HepG2 (cell line): ENCODE measurements at regions not wholly inside any gene's neighbourhood (a gene's known extent, or its start where the extent isn't known, plus 50 kb on each side); places are given as distances from the start of the nearest gene placed in this dataset.

ENCODE experiments used
- FOXK2 ChIP-seq: fragments of 450-650 bp; IDR thresholded peaks from 2 replicates; pipeline ENCODE4 v1.6.1; 2016
- SIX4 ChIP-seq: sonication (generic); formaldehyde crosslinking; IDR thresholded peaks from 2 replicates; pipeline ENCODE4 v1.4.0; 2020; ENCODE audit warnings: missing genetic modification reagents
- ZNF431 ChIP-seq: sonication (generic); formaldehyde crosslinking; IDR thresholded peaks from 2 replicates; pipeline ENCODE4 v1.9.0; 2022; ENCODE audit warnings: missing genetic modification reagents, low read depth, mild to moderate bottlenecking, borderline replicate concordance
- ZNF883 ChIP-seq: sonication (generic); formaldehyde crosslinking; IDR thresholded peaks from 2 replicates; pipeline ENCODE4 v1.5.1; 2020; ENCODE audit warnings: mild to moderate bottlenecking, missing genetic modification reagents; ENCODE audit errors: not compliant biosample characterization
- TF ChIP-seq, protein P1 (sequence below): sonication (generic); formaldehyde crosslinking; IDR thresholded peaks from 2 replicates; pipeline ENCODE4 v1.4.0; 2020; ENCODE audit warnings: missing genetic modification reagents, borderline replicate concordance
- TF ChIP-seq, protein P2 (sequence below): sonication (generic); formaldehyde crosslinking; conservative IDR thresholded peaks from 2 replicates; pipeline ENCODE4 v1.8.1; 2023; ENCODE audit warnings: missing genetic modification reagents
- TF ChIP-seq, protein P3 (sequence below): sonication (generic); formaldehyde crosslinking; IDR thresholded peaks from 2 replicates; pipeline ENCODE4 v1.9.0; 2022; ENCODE audit warnings: low read depth, missing genetic modification reagents
- TF ChIP-seq, protein P4 (sequence below): sonication (generic); formaldehyde crosslinking; IDR thresholded peaks from 2 replicates; pipeline ENCODE4 v1.8.1; 2023; ENCODE audit warnings: missing genetic modification reagents, inconsistent platforms, borderline replicate concordance

DNA sequence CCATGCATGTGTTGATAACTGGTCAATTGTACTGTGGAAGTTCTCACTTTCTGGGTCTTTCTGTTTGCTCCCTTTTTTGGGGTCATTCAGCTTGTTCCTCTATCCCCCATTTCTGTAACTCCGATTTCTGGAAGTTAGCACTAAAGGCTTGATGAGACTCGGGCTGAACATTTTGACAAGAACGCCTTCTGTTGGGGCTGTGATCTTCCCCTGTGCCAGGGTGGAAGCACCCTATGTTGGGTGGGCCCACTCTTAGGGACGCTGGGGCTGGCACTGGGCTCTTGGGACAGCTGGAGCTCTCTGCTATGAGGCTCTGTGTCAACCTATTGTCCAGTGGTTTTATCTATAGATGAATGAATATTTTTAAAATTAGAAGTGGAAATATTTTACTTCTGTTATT is 60.1 kb upstream of the FRMD1 start (continued):
- TF ChIP-seq, protein P1, sequence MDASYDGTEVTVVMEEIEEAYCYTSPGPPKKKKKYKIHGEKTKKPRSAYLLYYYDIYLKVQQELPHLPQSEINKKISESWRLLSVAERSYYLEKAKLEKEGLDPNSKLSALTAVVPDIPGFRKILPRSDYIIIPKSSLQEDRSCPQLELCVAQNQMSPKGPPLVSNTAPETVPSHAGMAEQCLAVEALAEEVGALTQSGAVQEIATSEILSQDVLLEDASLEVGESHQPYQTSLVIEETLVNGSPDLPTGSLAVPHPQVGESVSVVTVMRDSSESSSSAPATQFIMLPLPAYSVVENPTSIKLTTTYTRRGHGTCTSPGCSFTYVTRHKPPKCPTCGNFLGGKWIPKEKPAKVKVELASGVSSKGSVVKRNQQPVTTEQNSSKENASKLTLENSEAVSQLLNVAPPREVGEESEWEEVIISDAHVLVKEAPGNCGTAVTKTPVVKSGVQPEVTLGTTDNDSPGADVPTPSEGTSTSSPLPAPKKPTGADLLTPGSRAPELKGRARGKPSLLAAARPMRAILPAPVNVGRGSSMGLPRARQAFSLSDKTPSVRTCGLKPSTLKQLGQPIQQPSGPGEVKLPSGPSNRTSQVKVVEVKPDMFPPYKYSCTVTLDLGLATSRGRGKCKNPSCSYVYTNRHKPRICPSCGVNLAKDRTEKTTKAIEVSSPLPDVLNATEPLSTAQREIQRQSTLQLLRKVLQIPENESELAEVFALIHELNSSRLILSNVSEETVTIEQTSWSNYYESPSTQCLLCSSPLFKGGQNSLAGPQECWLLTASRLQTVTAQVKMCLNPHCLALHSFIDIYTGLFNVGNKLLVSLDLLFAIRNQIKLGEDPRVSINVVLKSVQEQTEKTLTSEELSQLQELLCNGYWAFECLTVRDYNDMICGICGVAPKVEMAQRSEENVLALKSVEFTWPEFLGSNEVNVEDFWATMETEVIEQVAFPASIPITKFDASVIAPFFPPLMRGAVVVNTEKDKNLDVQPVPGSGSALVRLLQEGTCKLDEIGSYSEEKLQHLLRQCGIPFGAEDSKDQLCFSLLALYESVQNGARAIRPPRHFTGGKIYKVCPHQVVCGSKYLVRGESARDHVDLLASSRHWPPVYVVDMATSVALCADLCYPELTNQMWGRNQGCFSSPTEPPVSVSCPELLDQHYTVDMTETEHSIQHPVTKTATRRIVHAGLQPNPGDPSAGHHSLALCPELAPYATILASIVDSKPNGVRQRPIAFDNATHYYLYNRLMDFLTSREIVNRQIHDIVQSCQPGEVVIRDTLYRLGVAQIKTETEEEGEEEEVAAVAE (CRISPR knock-in tag): no peak
- TF ChIP-seq, protein P2, sequence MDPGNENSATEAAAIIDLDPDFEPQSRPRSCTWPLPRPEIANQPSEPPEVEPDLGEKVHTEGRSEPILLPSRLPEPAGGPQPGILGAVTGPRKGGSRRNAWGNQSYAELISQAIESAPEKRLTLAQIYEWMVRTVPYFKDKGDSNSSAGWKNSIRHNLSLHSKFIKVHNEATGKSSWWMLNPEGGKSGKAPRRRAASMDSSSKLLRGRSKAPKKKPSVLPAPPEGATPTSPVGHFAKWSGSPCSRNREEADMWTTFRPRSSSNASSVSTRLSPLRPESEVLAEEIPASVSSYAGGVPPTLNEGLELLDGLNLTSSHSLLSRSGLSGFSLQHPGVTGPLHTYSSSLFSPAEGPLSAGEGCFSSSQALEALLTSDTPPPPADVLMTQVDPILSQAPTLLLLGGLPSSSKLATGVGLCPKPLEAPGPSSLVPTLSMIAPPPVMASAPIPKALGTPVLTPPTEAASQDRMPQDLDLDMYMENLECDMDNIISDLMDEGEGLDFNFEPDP (CRISPR knock-in tag): no peak
- TF ChIP-seq SIX4 (CRISPR knock-in tag) (no peak), ZNF431 (CRISPR knock-in tag) (no peak), FOXK2 (no peak), ZNF883 (CRISPR knock-in tag) (no peak)
- TF ChIP-seq, protein P3, sequence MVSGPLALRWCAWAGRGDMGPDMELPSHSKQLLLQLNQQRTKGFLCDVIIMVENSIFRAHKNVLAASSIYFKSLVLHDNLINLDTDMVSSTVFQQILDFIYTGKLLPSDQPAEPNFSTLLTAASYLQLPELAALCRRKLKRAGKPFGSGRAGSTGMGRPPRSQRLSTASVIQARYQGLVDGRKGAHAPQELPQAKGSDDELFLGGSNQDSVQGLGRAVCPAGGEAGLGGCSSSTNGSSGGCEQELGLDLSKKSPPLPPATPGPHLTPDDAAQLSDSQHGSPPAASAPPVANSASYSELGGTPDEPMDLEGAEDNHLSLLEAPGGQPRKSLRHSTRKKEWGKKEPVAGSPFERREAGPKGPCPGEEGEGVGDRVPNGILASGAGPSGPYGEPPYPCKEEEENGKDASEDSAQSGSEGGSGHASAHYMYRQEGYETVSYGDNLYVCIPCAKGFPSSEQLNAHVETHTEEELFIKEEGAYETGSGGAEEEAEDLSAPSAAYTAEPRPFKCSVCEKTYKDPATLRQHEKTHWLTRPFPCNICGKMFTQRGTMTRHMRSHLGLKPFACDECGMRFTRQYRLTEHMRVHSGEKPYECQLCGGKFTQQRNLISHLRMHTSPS (CRISPR knock-in tag): no peak
- TF ChIP-seq, protein P4, sequence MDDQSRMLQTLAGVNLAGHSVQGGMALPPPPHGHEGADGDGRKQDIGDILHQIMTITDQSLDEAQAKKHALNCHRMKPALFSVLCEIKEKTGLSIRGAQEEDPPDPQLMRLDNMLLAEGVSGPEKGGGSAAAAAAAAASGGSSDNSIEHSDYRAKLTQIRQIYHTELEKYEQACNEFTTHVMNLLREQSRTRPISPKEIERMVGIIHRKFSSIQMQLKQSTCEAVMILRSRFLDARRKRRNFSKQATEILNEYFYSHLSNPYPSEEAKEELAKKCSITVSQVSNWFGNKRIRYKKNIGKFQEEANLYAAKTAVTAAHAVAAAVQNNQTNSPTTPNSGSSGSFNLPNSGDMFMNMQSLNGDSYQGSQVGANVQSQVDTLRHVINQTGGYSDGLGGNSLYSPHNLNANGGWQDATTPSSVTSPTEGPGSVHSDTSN (CRISPR knock-in tag): no peak
